ENCODE measurements at regions not wholly inside any gene's neighbourhood (a gene's known extent, or its start where the extent isn't known, plus 50 kb on each side); places are given as distances from the start of the nearest gene placed in this dataset.

GRCh38 chr20:6683021-6683977 lies 84.2 kb upstream of the BMP2 start:
- H4K20me1 ChIP-seq (ENCODE audit: insufficient read depth), result no peaks in the 10 kb centered on the region
- no peak overlapping the region for H3K4me3 ChIP-seq (replicated peaks in 1 of 2; ENCODE audit: low read depth in 1 of 2, low read length in 2 of 2)
- intact Hi-C loops (cut with micrococcal nuclease), result no loop called here
- H3K9ac ChIP-seq (ENCODE audit: low read length), result no peak overlapping the region
- H3K9me2 ChIP-seq (ENCODE audit: insufficient read depth), result no peaks in the 10 kb centered on the region
- no peaks in the 10 kb centered on the region for H3K4me1 ChIP-seq (ENCODE audit: control insufficient read depth in 1 of 2, insufficient read depth in 2 of 2, low read length in 2 of 2)
- ChIA-PET CTCF (interaction anchor here (1.8 kb wide), 1 partner anchor 100 kb away, joined by 3 read pairs; no protein-coding TSS in a partner anchor), POLR2A (no interaction called here), RAD21 (ENCODE audit: low non-redundant PET in 1 of 2, low total read pairs in 2 of 2, uncharacterized antibody in 2 of 2, unreplicated experiment in 2 of 2) (no interaction called here)
- no TSS peak for BruUV-seq (replicated peaks)
- no peaks in the 10 kb centered on the region for H3K27me3 ChIP-seq (ENCODE audit: insufficient read depth, low read length)
- no peak overlapping the region for H3K27ac ChIP-seq (ENCODE audit: low read depth, low read length)
- DNase-seq (ENCODE audit: low read depth, low spot score) (no peak), ATAC-seq (no peak)
- no peaks in the 10 kb centered on the region for H3K79me2 ChIP-seq (ENCODE audit: insufficient read depth, low read length)
- no peak overlapping the region for H3K4me2 ChIP-seq (ENCODE audit: low read length)
- no peak for TF ChIP-seq MAX (IDR thresholded peaks at IDR 0.05)
- no peak for TF ChIP-seq CTCF (IDR thresholded peaks at IDR 0.05 in 2 of 3, conservative IDR thresholded peaks at IDR 0.05 in 1 of 3; ENCODE audit: borderline replicate concordance in 1 of 3, insufficient read depth in 1 of 3, low read depth in 2 of 3, low read length in 2 of 3)
- TF ChIP-seq ELF1 (IDR thresholded peaks at IDR 0.05; ENCODE audit: borderline replicate concordance, low read depth), result no peak
- no peak for TF ChIP-seq JUND (IDR thresholded peaks at IDR 0.05)
- TF ChIP-seq FOSL1 (IDR thresholded peaks at IDR 0.05; ENCODE audit: low read depth), result no peak
- TF ChIP-seq SIN3A (IDR thresholded peaks at IDR 0.05; ENCODE audit: low read depth), result no peak
- no peak for TF ChIP-seq SP1 (IDR thresholded peaks at IDR 0.05; ENCODE audit: low read depth)
- TF ChIP-seq RAD21 (IDR thresholded peaks at IDR 0.05; ENCODE audit: low read depth), result no peak
- no peak for TF ChIP-seq SRF (IDR thresholded peaks at IDR 0.05; ENCODE audit: low read depth)
- no peak for TF ChIP-seq POLR2A (IDR thresholded peaks at IDR 0.05; ENCODE audit: borderline replicate concordance, extremely low read depth, insufficient read depth, insufficient read length)
- TF ChIP-seq TCF7L2 (IDR thresholded peaks at IDR 0.05; ENCODE audit: borderline replicate concordance, extremely low read depth, insufficient read depth, insufficient read length), result no peak
- no peak for TF ChIP-seq EZH2phosphoT487 (IDR thresholded peaks at IDR 0.05; ENCODE audit: borderline replicate concordance)
- TF ChIP-seq POLR2AphosphoS5 (IDR thresholded peaks at IDR 0.05; ENCODE audit: low read depth, low read length), result no peak
- TF ChIP-seq EGR1 (IDR thresholded peaks at IDR 0.05; ENCODE audit: low read depth), result no peak
- no peak overlapping the region for H2AFZ ChIP-seq (ENCODE audit: low read depth, low read length, poor library complexity, severe bottlenecking)
- peaks cover 0 to 12% of the 10 kb centered on the region in 2 experiments; a peak in 2 of 4 replicates for H3K9me3 ChIP-seq (ENCODE audit: control insufficient read depth in 1 of 2, insufficient read depth in 1 of 2, low read depth in 1 of 2, low read length in 2 of 2)
- H3K36me3 ChIP-seq (ENCODE audit: control insufficient read depth in 1 of 2, insufficient read depth in 2 of 2, low read length in 2 of 2), result no peaks in the 10 kb centered on the region

All from HCT116 (cell line).